Transverse colon (tissue), 4 donors: ENCODE measurements at regions not wholly inside any gene's neighbourhood (a gene's known extent, or its start where the extent isn't known, plus 50 kb on each side); places are given as distances from the start of the nearest gene placed in this dataset.

Experiments
- CTCF ChIP-seq, 5 experiments: fragments of 200-600 bp in 3 of 5; fragments of 450-650 bp in 2 of 5; sonication (generic) in 3 of 5; IDR thresholded peaks; 1 replicate in 2 of 5; 2 replicates in 3 of 5; pipeline ENCODE4 v1.5.1; 2016 to 2017; ENCODE audit warnings: antibody characterized with exemption in 5 of 5, inconsistent platforms in 3 of 5, mild to moderate bottlenecking in 2 of 5, moderate library complexity in 1 of 5
- EP300 ChIP-seq: sonication (generic); formaldehyde crosslinking; IDR thresholded peaks from one replicate; pipeline ENCODE4 v1.6.1; 2017; ENCODE audit warnings: antibody characterized with exemption, low read depth
- POLR2A ChIP-seq: fragments of 450-650 bp; IDR thresholded peaks from one replicate; pipeline ENCODE4 v1.6.1; 2016; ENCODE audit warnings: antibody characterized with exemption, mild to moderate bottlenecking, moderate library complexity
- POLR2AphosphoS5 ChIP-seq, 3 donors: sonication (generic); formaldehyde crosslinking; IDR thresholded peaks; one replicate each; pipeline ENCODE4 v1.6.1; 2016; ENCODE audit warnings: antibody characterized with exemption in 3 of 3

GRCh38 chr6:137779982-137780381 is 87.1 kb upstream of the TNFAIP3 start:
- no peak for TF ChIP-seq CTCF (IDR thresholded peaks at IDR 0.05)
- no peak for TF ChIP-seq POLR2A
- TF ChIP-seq POLR2AphosphoS5 (IDR thresholded peaks at IDR 0.05): no peak
- no peak for TF ChIP-seq EP300
